GM23338 (cell line): ENCODE measurements at regions not wholly inside any gene's neighbourhood (a gene's known extent, or its start where the extent isn't known, plus 50 kb on each side); places are given as distances from the start of the nearest gene placed in this dataset.
A peak's percentile ranks its signal among the peaks of the same experiment; 100 is the strongest.

Experiments
- ATAC-seq: fragments of 200-7000 bp; cut with Tn5 transposase; 3 replicates; pipeline ENCODE4 v1.9.1; 2020
- DNase-seq: peaks from one replicate; pipeline ENCODE4 v3.0.0-alpha.2; 2015; ENCODE audit warnings: low spot score
- H2AFZ ChIP-seq: fragments of 200-600 bp; sonication (generic); 2 replicates; pipeline ENCODE4 v1.8.0; 2016; ENCODE audit warnings: antibody characterized with exemption, mild to moderate bottlenecking, moderate library complexity
- H3F3A ChIP-seq: fragments of 200-600 bp; sonication (generic); replicated peaks from 2 replicates; pipeline ENCODE4 v1.8.0; 2017; ENCODE audit warnings: antibody characterized with exemption, mixed run types, low read depth
- H3K27ac ChIP-seq: fragments of 200-600 bp; sonication (generic); 2 replicates; pipeline ENCODE4 v1.6.1; 2016; ENCODE audit warnings: low read depth
- H3K27me3 ChIP-seq: fragments of 200-600 bp; sonication (generic); 2 replicates; pipeline ENCODE4 v1.8.0; 2016; ENCODE audit warnings: mild to moderate bottlenecking, mixed run types, moderate library complexity; ENCODE audit not compliant: insufficient read depth
- H3K36me3 ChIP-seq: fragments of 200-600 bp; sonication (generic); 2 replicates; pipeline ENCODE4 v1.8.0; 2016; ENCODE audit warnings: mild to moderate bottlenecking; ENCODE audit not compliant: insufficient read depth
- H3K4me1 ChIP-seq: fragments of 200-600 bp; sonication (generic); 2 replicates; pipeline ENCODE4 v1.8.0; 2016; ENCODE audit warnings: mild to moderate bottlenecking, moderate library complexity; ENCODE audit not compliant: insufficient read depth
- H3K4me2 ChIP-seq: fragments of 200-600 bp; sonication (generic); 2 replicates; pipeline ENCODE4 v1.7.1; 2017; ENCODE audit warnings: mixed run types
- H3K4me3 ChIP-seq: fragments of 200-600 bp; sonication (generic); 2 replicates; pipeline ENCODE4 v1.6.1; 2016; ENCODE audit warnings: mixed run types
- H3K79me2 ChIP-seq: fragments of 200-600 bp; sonication (generic); replicated peaks from 2 replicates; pipeline ENCODE4 v1.8.0; 2017; ENCODE audit warnings: mild to moderate bottlenecking; ENCODE audit not compliant: insufficient read depth
- H3K9me2 ChIP-seq: fragments of 200-600 bp; sonication (generic); 2 replicates; pipeline ENCODE4 v1.8.0; 2017; ENCODE audit not compliant: insufficient read depth
- H4K20me1 ChIP-seq: fragments of 200-600 bp; sonication (generic); replicated peaks from 2 replicates; pipeline ENCODE4 v1.8.0; 2017; ENCODE audit warnings: mild to moderate bottlenecking; ENCODE audit not compliant: insufficient read depth
- H3K27ac Mint-ChIP-seq: 2 replicates; pipeline ENCODE4 v1.8.0; 2020; ENCODE audit warnings: inconsistent platforms, mild to moderate bottlenecking, moderate library complexity, mixed read lengths
- H3K27me3 Mint-ChIP-seq: 3 replicates; pipeline ENCODE4 v1.8.0; 2022; ENCODE audit warnings: low read depth, mild to moderate bottlenecking, moderate library complexity, mixed read lengths, inconsistent platforms; ENCODE audit not compliant: insufficient read depth, poor library complexity
- H3K36me3 Mint-ChIP-seq: 3 replicates; pipeline ENCODE4 v1.8.0; 2021; ENCODE audit warnings: low read depth, mild to moderate bottlenecking, inconsistent platforms, moderate library complexity, mixed read lengths
- H3K4me1 Mint-ChIP-seq: 3 replicates; pipeline ENCODE4 v1.8.0; 2020; ENCODE audit warnings: mild to moderate bottlenecking, inconsistent platforms, mixed read lengths
- H3K4me3 Mint-ChIP-seq: 3 replicates; pipeline ENCODE4 v1.8.0; 2021; ENCODE audit warnings: moderate library complexity, mild to moderate bottlenecking, inconsistent platforms, mixed read lengths
- H3K9me3 Mint-ChIP-seq: 3 replicates; pipeline ENCODE4 v1.8.0; 2020; ENCODE audit warnings: moderate library complexity, mild to moderate bottlenecking, inconsistent platforms, mixed read lengths
- CREB1 ChIP-seq: fragments of 250-450 bp; sonication (Bioruptor Pico); IDR thresholded peaks from 2 replicates; pipeline ENCODE4 v1.5.0; 2020; ENCODE audit warnings: low read depth, mild to moderate bottlenecking, moderate library complexity
- CTCF ChIP-seq, 2 experiments: fragments of 200-600 bp in 1 of 2; sonication (generic) in 1 of 2; conservative IDR thresholded peaks; 2 replicates each; pipeline versions ENCODE4 v1.5.1 to v1.6.1; 2016 to 2017; ENCODE audit warnings: antibody characterized with exemption in 2 of 2, low read depth in 2 of 2, mild to moderate bottlenecking in 2 of 2, moderate library complexity in 1 of 2
- ETS1 ChIP-seq: IDR thresholded peaks from 2 replicates; pipeline ENCODE4 v1.6.1; 2016; ENCODE audit warnings: antibody characterized with exemption
- EZH2 ChIP-seq: fragments of 200-600 bp; sonication (generic); IDR thresholded peaks from one replicate; pipeline ENCODE4 v1.8.0; 2017; ENCODE audit warnings: antibody characterized with exemption, mild to moderate bottlenecking, low read depth; ENCODE audit not compliant: unreplicated experiment
- EZH2phosphoT487 ChIP-seq: fragments of 200-600 bp; sonication (generic); IDR thresholded peaks from one replicate; pipeline ENCODE4 v1.8.1; 2018; ENCODE audit warnings: antibody characterized with exemption; ENCODE audit not compliant: unreplicated experiment
- JUNB ChIP-seq: IDR thresholded peaks from one replicate; pipeline ENCODE4 v1.6.1; 2016; ENCODE audit warnings: antibody characterized with exemption; ENCODE audit not compliant: unreplicated experiment
- NANOG ChIP-seq: IDR thresholded peaks from 2 replicates; pipeline ENCODE4 v1.6.1; 2016; ENCODE audit warnings: antibody characterized with exemption, borderline replicate concordance
- POLR2AphosphoS5 ChIP-seq: IDR thresholded peaks from 2 replicates; pipeline ENCODE4 v1.6.1; 2016; ENCODE audit warnings: antibody characterized with exemption, low read depth
- REST ChIP-seq: IDR thresholded peaks from one replicate; pipeline ENCODE4 v1.6.1; 2018; ENCODE audit warnings: antibody characterized with exemption; ENCODE audit not compliant: unreplicated experiment
- STAT1 ChIP-seq: IDR thresholded peaks from one replicate; pipeline ENCODE4 v1.6.1; 2016; ENCODE audit warnings: antibody characterized with exemption; ENCODE audit not compliant: unreplicated experiment
- ZNF114 ChIP-seq: fragments of 250-450 bp; sonication (Bioruptor Pico); IDR thresholded peaks from 2 replicates; pipeline ENCODE4 v1.5.0; 2020; ENCODE audit warnings: mild to moderate bottlenecking, moderate library complexity
- ZNF331 ChIP-seq: fragments of 250-450 bp; sonication (Bioruptor Pico); IDR thresholded peaks from 2 replicates; pipeline ENCODE4 v1.5.0; 2020; ENCODE audit warnings: low read depth, mild to moderate bottlenecking, moderate library complexity
- ZNF462 ChIP-seq: fragments of 250-450 bp; sonication (Bioruptor Pico); IDR thresholded peaks from 2 replicates; pipeline ENCODE4 v1.5.0; 2020; ENCODE audit warnings: mild to moderate bottlenecking, moderate library complexity

DNA sequence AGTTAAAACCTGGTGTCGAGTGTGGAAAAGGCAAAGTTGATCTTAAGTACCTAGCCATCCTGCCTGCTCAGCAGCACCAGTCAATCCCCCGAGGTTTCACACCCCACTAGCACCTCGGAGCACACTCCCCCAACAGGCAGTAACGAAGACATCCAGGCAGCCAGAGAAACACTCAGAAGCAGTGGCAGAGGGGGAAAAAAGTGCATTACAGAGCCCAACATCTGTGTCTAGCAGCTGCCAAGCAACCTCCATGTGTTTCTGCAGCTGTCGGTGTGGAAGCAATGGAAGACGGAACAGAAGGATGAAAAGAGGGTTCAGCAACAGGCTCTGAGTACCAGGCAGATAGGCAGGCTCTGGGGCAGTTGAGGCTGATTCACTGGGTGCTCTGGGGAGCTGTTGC lies 73.4 kb upstream of the PROX1 start:
- Histone ChIP-seq H3K27me3 (no peaks in the 10 kb centered on the region), H3K36me3 (no peaks in the 10 kb centered on the region), H2AFZ (no peak overlapping the region; the same call in 1 of the 2 replicates), H3K79me2 (no peaks in the 10 kb centered on the region), H3K4me2 (no peak overlapping the region), H3K4me3 (no peak overlapping the region), H3K9me2 (peaks cover 11% of the 10 kb centered on the region; the same call in 1 of the 2 replicates), H3K4me1 (no peaks in the 10 kb centered on the region), H4K20me1 (no peaks in the 10 kb centered on the region), H3F3A (no peaks in the 10 kb centered on the region), H3K27ac (no peak overlapping the region)
- TF ChIP-seq ZNF114 (CRISPR knock-in tag) (no peak), POLR2AphosphoS5 (no peak), CREB1 (no peak), EZH2 (no peak), ZNF462 (CRISPR knock-in tag) (no peak), STAT1 (no peak), NANOG (no peak), ETS1 (no peak), CTCF (conservative IDR thresholded peaks at IDR 0.05; ENCODE audit: low read depth in 2 of 2) (no peak), JUNB (no peak), EZH2phosphoT487 (no peak), REST (no peak), ZNF331 (CRISPR knock-in tag) (no peak)
- DNase-seq, result peak; percentile 10
- Mint-ChIP-seq H3K27me3 (no peaks in the 10 kb centered on the region), H3K4me3 (no peak overlapping the region), H3K9me3 (no peaks in the 10 kb centered on the region; the same call in 2 of the 3 replicates), H3K36me3 (no peaks in the 10 kb centered on the region), H3K4me1 (peaks cover 3% of the 10 kb centered on the region; the same call in 2 of the 3 replicates), H3K27ac (no peak overlapping the region)
- peak; percentile 60 for ATAC-seq
